RWPE2 (cell line): ENCODE measurements at regions not wholly inside any gene's neighbourhood (a gene's known extent, or its start where the extent isn't known, plus 50 kb on each side); places are given as distances from the start of the nearest gene placed in this dataset.

ENCODE experiments used
- ATAC-seq: fragments of 200-7000 bp; cut with Tn5 transposase; 3 replicates; pipeline ENCODE4 v1.9.1; 2021; ENCODE audit warnings: low read depth
- DNase-seq: peaks from one replicate; pipeline ENCODE4 v3.0.0-alpha.2; 2020; ENCODE audit warnings: low spot score
- H3K27ac ChIP-seq: fragments of 450-650 bp; 2 replicates; pipeline ENCODE4 v1.5.1; 2017; ENCODE audit warnings: mild to moderate bottlenecking; ENCODE audit not compliant: poor library complexity, severe bottlenecking
- H3K27me3 ChIP-seq: fragments of 250-450 bp; sonication (Bioruptor Pico); 2 replicates; pipeline ENCODE4 v1.5.1; 2021; ENCODE audit warnings: mild to moderate bottlenecking, moderate library complexity; ENCODE audit not compliant: insufficient read depth, poor library complexity, severe bottlenecking
- H3K36me3 ChIP-seq: fragments of 250-450 bp; sonication (Bioruptor Pico); 2 replicates; pipeline ENCODE4 v1.5.1; 2020; ENCODE audit warnings: low read depth, mild to moderate bottlenecking, moderate library complexity
- H3K4me1 ChIP-seq: fragments of 250-450 bp; sonication (Bioruptor Pico); 2 replicates; pipeline ENCODE4 v1.5.1; 2021; ENCODE audit warnings: mild to moderate bottlenecking, moderate library complexity; ENCODE audit not compliant: insufficient read depth, poor library complexity, severe bottlenecking
- H3K4me3 ChIP-seq: fragments of 250-450 bp; sonication (Bioruptor Pico); 2 replicates; pipeline ENCODE4 v1.5.1; 2021; ENCODE audit warnings: mild to moderate bottlenecking, moderate library complexity; ENCODE audit not compliant: severe bottlenecking
- H3K9me3 ChIP-seq: fragments of 250-450 bp; sonication (Bioruptor Pico); 2 replicates; pipeline ENCODE4 v1.5.1; 2021; ENCODE audit warnings: mild to moderate bottlenecking, moderate library complexity; ENCODE audit not compliant: severe bottlenecking
- TF ChIP-seq, protein P1 (sequence below): fragments of 450-650 bp; IDR thresholded peaks from one replicate; pipeline ENCODE4 v1.5.1; 2017; ENCODE audit warnings: mild to moderate bottlenecking, moderate library complexity; ENCODE audit not compliant: poor library complexity, severe bottlenecking

DNA sequence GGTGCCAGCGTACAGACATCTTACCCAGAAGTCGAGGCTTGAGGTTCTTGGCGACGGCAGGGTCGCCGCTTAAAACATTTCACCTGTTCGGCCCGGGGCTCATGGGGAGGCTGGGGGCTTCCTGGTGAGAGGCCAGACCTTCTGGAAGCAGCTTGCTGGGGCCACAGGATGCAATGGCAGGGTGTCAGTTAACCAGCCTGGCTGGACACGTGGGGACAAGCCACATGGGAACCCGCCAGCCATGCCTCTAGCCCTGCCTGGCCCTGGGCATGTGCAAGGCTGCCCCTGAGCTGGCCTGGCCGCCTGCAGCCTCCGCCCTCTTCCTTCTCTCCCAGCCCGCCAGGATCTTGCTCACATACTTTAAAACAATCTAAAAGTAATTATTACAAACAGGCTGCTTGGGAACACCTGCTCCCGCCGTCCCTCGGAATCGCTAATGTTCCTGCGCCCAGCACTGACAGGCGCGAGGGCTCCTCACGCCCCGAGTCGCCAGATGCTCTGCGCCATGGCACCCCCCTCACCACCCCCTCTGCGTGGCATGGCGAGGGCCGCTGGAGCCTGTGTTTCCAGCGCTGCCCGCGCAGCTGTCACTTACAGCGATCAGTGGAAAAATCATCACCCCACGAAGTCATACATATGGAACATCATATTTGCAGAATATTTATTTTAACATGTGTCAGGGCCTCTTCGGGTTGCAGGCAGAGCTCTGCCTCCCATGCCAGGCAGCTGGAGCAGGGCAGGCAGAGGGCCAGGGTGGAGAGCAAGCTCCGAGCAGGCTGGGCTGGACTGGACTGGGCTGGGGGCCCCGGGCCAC, 188.7 kb upstream of the GSE1 start:
- ATAC-seq (no peak), DNase-seq (peak; percentile 50)
- H3K27me3 ChIP-seq, result no peaks in the 10 kb centered on the region
- TF ChIP-seq, protein P1, sequence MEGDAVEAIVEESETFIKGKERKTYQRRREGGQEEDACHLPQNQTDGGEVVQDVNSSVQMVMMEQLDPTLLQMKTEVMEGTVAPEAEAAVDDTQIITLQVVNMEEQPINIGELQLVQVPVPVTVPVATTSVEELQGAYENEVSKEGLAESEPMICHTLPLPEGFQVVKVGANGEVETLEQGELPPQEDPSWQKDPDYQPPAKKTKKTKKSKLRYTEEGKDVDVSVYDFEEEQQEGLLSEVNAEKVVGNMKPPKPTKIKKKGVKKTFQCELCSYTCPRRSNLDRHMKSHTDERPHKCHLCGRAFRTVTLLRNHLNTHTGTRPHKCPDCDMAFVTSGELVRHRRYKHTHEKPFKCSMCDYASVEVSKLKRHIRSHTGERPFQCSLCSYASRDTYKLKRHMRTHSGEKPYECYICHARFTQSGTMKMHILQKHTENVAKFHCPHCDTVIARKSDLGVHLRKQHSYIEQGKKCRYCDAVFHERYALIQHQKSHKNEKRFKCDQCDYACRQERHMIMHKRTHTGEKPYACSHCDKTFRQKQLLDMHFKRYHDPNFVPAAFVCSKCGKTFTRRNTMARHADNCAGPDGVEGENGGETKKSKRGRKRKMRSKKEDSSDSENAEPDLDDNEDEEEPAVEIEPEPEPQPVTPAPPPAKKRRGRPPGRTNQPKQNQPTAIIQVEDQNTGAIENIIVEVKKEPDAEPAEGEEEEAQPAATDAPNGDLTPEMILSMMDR, result no peak
- H3K27ac ChIP-seq, result no peak overlapping the region
- H3K4me1 ChIP-seq, result no peaks in the 10 kb centered on the region
- no peak overlapping the region for H3K4me3 ChIP-seq
- no peaks in the 10 kb centered on the region for H3K36me3 ChIP-seq
- H3K9me3 ChIP-seq, result no peaks in the 10 kb centered on the region

DNA sequence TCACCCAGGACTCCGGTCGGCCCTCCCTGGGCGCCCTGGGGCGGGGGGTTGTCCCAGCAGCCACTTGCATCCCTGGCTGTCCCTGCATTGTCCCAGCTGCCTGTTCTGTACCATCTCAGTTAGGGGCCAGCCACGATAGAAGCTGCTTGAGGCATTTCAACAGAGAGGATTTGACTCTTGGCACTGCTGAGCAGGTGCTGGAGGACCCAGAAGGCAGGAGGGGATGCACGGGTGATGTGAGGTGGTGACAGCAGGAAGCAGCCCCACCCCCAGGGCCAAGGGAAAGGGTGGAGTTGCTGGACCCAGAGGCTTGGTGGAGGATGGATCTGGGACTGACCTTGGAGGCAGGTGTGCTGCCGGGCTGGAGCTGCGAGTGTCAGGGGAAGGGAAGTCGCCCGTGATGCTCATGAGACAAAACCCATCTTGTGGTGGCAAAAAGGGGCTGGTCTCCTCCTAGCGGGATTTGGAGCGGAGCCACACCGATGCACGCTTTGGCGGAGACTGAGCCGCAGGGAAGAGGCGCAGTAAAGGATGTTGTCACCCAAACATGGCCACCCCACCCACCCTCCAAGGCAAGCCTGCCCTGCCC, 188.0 kb upstream of the GSE1 start:
- H3K9me3 ChIP-seq, result no peaks in the 10 kb centered on the region
- ATAC-seq (no peak), DNase-seq (peak; percentile 41)
- no peak overlapping the region for H3K27ac ChIP-seq
- H3K4me3 ChIP-seq, result no peak overlapping the region
- no peaks in the 10 kb centered on the region for H3K36me3 ChIP-seq
- no peaks in the 10 kb centered on the region for H3K27me3 ChIP-seq
- H3K4me1 ChIP-seq, result no peaks in the 10 kb centered on the region
- TF ChIP-seq, protein P1, result no peak

DNA sequence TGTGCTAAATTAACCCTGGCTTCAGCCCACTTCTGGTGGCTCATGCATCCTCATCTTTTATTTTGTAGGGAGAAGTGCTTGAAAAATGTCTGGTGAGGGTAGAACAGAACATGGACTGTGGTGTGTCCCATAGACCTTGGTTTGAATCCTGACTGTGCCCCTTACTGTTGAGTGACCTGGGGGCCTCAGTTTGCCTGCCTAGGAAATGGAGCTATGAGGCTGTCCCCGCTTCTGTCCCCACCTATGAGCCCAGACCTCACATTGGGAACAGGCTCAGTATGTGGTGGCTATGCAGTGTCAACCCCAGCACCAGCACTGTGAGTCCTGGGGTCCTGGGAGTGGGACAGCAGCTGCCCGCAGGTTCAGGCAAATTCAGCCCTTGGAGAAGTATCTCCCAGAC, 186.3 kb upstream of the GSE1 start:
- Histone ChIP-seq H3K9me3 (no peaks in the 10 kb centered on the region), H3K36me3 (no peaks in the 10 kb centered on the region), H3K27me3 (no peaks in the 10 kb centered on the region), H3K4me3 (no peak overlapping the region), H3K27ac (no peak overlapping the region), H3K4me1 (no peaks in the 10 kb centered on the region)
- DNase-seq (no peak), ATAC-seq (no peak)
- TF ChIP-seq, protein P1, result no peak

DNA sequence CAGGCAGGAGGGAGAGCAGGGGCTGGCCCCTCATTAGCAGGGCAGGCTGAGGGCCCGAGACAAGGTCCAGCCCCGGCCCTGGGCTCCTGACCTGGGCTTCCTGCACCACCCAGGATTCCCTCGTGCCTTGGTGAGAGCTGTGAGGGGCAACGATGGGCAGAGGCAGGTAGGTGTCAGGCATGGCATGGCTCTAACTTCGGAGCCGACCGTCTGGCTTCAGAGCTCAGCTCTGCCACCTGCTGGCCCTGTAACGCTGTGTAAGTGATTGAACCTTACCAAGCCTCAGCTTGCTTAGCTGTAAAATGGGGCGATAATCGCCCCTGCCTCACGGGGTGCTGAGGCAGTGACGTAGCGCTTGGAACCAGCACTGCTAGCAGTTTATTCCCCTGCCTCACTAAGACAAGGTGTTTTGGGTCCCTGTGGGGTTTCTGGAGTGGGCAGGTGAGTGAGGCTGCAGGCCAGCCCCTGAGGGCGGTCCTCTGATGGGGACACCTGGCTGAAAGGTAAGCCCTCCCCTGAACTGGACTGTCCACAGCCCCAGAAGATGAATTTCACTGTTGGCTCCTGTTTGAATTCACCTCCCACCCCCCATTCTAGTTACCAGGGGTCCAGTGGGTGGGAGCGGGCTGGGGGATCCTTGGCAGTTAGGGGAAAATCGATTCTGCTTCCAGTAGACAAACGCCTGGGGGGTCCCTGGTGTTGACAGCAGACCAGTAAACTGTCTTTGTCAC, 184.8 kb upstream of the GSE1 start:
- no peaks in the 10 kb centered on the region for H3K36me3 ChIP-seq
- H3K4me1 ChIP-seq, result no peaks in the 10 kb centered on the region
- H3K4me3 ChIP-seq, result no peak overlapping the region
- no peaks in the 10 kb centered on the region for H3K27me3 ChIP-seq
- TF ChIP-seq, protein P1, result peak; percentile 51
- DNase-seq (peak; percentile 52), ATAC-seq (peak; percentile 40; the same call in 1 of the 3 replicates)
- H3K9me3 ChIP-seq, result no peaks in the 10 kb centered on the region
- no peak overlapping the region for H3K27ac ChIP-seq
